Dermis blood vessel endothelial cell (primary cell): ENCODE measurements at regions not wholly inside any gene's neighbourhood (a gene's known extent, or its start where the extent isn't known, plus 50 kb on each side); places are given as distances from the start of the nearest gene placed in this dataset.
"Not testable (repeated sequence)": the region's sequence is repeated elsewhere in the genome, so short reads cannot be mapped to it uniquely, and the experiment has no call there.

Experiments
- DNase-seq: peaks from one replicate; pipeline ENCODE4 v3.0.0; 2010

DNA sequence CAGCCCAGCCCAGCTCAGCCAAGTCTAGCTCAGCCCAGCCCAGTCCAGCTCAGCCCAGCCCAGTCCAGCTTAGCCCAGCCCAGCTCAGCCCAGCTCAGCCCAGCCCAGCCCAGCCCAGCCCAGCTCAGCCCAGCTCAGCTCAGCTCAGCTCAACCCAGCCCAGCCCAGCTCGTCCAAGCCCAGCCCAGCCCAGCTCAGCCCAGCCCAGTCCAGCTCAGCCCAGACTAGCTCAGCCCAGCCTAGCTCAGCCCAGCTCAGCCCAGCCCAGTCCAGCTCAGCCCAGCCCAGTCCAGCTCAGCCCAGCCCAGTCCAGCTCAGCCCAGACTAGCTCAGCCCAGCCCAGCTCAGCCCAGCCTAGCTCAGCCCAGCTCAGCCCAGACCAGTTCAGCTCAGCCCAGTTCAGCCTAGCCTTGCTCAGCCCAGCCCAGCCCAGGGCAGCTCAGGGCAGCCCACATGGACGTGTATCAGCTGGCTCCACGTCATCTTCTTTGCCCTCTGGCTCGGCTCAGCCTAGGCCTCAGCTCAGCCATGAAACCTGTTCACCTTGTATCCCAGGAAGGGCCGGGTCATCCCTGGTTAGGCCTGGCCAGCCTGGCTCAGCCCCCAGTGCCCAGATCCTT lies 185.6 kb downstream of the TMEM121 start:
- DNase-seq = no peak

DNA sequence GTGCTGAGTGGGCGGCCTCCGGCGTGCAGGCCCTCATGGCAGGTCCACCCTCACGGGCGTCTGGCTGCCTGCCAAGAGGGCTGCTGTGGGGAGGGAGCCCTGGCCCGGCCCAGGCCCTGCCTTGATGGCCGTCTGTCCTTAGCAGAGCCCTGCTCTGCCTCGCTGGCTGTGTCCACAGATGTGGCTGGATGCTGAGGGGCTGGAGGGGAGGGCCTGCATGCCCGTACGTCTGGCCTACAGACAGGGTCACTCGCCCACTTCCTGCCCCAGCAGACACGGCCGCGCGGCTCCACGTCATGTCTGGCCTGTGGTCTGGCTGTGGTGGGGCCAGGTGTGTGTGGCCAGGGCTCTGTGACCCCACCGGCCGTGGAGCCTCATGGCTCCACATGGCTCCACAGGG lies 186.3 kb downstream of the TMEM121 start:
- not testable (repeated sequence) for DNase-seq

DNA sequence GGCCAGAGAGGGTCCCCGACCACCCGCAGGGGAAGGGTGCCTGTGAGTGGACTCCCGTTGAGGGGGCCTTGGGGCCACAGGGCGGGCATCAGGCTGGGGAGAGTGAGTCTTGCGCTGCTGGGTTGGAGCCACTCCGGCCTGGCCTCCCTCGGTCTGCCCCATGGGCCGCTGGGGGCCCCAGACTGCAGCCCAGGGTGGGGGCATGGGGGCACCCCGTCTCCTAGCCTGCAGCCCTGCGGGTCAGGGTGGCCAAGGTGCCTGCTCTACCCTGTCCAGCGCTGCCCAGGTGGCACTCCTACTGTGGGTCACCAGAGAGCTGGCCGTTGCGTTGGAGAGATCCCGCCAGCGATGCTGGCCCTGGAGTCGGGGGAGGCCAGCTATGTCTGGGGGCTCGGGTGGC lies 186.8 kb downstream of the TMEM121 start:
- not testable (repeated sequence) for DNase-seq

DNA sequence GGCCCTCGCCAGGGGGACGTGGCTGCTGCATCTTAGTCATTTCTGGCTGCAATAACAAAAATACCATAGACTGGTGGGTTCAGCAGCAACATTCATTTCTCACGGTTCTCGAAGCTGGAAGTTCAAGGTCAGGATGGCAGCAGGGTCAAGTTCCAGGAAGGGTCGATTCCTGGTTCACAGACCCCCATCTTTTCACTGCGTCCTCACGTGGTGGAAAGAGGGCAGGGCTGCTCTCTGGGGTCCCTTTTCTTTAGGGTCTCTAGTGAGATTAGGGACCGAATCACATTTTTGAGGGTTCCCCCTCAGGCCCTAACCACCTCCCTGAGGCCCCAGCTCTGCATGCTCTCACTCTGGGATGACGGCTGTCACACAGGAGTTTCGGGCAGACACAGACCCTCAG lies 187.5 kb downstream of the TMEM121 start:
- not testable (repeated sequence) for DNase-seq

DNA sequence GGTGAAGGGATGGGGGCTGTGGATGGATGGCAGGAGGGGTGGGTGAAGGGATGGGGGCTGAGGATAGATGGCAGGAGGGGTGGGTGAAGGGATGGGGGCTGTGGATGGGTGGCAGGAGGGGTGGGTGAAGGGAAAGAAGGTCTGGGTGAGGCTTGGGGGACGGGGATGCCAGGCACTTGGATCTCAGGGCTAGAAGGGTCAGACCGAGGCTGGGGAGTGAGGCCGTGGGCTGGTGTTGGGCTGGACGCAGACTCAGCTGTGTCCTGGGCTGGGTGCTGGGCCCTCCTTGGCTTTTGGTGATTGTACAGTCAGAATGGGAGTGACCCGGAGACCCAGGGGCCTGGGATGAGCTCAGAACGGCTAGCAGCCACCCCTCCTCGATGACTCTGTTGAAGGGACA lies 192.4 kb downstream of the TMEM121 start:
- DNase-seq = not testable (repeated sequence)

DNA sequence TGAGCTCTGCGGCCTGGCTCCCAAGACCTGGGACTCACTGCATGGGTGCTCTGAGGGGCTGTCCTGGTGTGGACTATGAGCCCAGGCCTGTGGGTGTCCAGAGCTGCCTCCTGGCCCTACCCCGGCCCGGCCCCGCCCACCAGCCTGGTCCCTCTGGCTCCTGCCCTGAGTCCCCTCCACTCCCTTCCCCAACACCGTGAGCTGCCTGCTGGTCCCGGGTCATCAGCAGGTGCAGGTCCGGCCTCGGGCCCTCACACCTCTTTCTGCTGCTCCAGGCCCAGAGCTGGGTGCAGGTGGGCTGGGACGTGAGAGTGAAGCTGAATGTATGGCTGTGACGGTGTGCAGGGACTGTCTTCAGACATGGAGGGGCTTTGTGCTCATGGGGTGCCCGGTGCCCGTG lies 193.7 kb downstream of the TMEM121 start:
- DNase-seq = not testable (repeated sequence)

DNA sequence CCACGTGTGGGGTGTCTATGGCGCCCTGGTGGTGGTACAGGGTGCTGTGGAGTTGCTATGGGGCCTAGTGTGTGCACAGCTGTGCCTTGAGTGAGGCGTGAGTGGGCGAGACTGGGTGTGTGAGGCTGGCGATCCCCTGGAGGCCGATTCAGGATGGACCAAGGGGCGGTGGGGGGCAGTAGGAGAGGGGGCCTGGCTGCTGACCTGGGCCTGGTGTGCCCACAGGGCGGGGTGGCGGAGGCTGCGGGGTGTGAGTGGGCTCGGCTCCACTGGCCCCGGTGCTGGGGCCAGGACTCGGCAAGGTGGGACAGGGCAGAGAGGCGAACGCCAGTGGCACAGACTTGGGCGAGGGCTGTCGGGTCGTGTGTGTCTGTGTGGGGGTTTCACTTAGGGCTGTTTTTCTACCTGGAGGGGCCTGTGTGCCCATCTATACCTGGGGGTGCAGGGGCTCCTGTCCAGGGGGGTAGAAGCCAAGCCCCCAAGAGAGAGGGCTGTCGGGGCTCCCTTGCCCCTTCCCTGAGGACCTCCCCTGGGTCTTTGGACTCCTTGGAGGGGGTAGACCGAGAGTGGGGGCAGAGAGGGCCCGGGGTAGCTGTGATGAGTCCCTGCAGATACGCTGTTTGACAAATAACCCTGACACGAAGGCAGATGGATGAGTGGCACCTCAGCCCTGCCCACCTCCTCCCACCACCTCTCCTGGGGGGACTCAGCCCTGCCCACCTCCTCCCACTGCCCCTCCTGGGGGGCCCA lies 194.6 kb downstream of the TMEM121 start:
- DNase-seq = not testable (repeated sequence)

DNA sequence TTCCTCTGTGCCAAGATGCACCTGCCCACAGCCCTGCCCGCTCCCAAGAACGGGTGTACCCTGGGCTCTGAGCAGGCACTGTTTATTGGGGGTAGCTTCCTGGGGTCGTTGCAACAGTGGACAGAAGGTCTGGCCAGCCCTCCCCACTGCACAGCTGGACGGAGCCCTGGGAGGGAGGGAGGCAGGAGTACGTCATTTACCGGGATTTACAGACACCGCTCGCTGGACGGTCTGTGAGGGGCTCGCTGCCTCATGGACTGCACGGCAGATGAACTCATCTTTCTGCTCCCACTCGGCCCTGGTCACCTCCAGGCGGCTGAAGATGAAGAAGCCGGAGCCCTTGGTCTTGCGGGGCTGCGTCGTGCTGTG lies 195.2 kb downstream of the TMEM121 start:
- DNase-seq = not testable (repeated sequence)

DNA sequence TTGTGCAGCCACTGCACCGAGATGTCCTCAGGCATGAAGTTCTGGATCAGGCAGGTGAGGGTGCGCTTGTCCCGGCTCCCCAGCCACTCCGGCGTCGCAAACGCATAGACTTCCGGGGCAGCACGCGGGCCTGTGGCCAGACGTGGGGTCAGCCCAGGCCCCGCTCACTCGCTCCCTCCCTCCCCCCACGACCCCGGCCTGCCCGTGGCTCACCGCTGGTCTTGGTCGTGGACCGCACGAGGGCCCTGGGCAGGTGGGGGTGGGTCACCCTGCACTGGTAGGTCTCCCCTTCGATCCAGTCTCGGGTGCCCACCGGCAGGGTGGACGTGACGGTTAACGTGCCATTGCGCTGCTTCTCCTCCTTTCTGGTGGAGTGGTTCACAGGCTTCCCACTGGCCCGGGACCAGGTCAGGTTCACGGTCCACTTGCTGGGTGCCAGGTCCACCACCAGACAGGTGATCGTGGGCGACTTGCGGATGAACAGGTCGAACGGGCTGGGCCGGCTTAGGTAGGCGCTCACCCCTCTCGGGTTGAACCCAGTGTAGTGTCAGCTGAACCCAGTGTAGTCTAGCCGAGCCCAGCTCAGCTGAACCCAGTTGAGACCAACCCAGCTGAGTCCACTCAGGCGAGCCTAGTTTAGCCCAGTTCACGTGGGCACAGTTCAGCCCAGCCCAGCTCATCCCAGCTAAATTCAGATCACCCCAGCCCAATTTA lies 195.8 kb downstream of the TMEM121 start:
- DNase-seq = not testable (repeated sequence)

DNA sequence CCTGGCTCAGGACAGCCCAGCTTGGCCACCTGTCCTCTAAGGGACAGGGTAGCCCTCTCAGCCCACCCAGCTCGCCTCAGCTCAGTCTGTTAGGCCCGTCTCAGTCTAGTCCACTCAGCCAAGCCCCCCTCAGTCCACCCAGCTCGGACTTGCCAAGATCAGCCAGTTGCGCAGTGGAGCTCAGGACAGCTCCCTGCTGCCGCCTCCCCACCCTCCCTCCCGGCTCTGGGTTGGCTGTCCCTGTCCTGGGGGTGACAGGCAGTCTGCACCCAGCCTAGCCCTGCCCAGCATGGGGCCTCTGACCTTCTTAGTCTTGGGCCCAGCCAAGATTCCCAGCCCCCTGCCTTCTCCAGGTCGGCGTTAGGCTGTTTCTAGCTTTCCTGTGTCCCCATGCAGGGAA lies 196.9 kb downstream of the TMEM121 start:
- not testable (repeated sequence) for DNase-seq

DNA sequence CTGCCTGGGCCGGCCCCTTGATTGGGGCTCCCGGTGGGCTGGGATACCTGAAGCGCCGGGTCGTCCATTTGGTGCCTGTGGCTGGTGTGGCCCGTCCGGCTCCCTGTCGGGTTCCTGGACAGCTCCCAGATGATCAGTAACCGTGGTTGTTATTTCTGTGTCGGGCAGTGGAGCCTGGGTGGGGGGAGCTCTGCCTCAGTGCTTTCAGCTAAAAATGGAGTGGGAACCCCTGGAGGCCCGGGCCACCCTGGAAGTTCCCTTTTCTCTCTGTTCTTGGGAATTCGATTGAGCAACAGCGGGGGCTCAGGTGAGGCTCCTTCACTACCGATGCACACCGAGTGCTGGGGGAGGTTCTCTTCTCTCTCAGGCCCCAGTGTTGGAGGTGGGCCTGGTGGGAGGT lies 197.4 kb downstream of the TMEM121 start:
- DNase-seq = not testable (repeated sequence)

DNA sequence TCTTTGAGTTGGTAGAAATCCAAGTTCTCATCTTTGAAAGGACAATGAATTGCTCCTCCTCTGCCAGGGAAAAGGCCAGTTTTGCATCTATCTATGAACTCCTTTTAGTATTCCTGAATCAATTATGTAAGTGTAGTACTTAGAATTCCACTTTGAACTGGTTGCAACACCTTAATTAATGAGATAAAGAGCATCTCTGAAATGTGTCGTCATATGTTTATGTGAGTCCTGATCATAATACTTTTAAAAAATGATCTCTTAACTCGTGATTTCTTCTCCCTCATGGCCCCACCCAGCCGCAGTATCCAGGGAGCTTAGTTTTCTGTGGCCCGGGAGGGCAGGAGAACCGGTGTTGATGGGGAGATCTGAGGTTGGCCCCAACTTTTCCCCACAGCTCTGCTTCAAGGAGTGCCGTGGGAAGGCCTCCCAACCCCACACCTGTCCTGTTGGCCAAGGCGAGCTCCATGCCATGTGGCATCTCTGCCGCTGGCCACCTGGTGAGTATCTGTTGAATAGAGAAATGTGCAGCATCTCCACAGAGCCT lies 203.5 kb downstream of the TMEM121 start:
- not testable (repeated sequence) for DNase-seq

DNA sequence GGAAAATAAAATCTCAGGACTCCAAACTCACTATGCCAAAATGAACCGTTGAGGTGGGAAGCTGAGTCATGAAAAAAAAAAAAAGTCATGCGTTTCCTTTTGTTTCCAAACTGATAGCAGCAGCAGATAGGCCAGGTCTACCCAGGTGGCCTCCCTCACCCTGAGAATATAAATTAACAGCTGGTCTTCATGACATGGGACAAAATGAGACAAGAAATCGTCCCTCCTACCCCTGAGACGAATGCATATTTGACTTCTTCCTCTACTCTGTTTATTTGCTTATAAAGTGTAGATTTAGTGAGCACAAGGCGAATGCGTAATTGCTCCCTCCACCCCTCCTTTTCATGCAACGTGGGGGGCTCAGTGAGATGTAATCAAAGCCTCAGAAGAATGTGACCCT lies 204.3 kb downstream of the TMEM121 start:
- DNase-seq = not testable (repeated sequence)

DNA sequence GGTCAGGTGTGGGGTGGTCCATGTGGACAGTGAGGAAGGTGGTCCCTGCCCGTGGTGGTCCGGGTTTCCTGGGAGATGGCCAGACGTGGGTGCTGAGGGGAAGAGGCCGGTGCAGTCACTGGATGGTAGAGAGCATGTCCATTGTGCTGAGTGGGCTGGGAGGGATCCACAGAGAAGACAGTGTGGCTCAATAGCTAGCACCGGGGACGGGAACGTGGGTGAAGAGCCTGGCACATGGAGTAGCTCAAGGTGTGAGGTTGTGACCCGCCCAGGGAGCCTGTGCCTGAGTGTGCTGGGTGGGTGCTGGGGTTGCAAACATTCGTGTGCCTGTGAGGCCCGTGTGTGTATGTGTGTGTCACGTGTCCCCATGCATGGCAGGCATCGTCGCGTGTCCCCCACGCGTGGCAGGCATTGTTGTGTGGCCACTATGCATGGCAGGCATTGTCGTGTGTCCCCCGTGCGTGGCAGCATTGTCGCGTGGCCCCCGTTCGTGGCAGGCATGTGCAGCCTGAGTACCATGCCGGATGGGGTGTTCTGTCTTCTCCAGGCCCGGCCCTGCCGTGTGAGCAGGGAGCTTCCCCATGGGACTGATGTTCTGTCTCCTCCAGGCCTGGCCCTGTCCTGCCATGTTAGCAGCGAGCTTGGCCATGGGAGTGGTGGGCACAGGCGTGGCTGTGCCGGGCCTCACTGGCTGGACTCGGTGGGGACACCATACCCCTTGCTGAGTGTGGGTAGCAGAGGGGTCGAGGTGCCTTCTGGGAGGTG lies 205.0 kb downstream of the TMEM121 start:
- not testable (repeated sequence) for DNase-seq

DNA sequence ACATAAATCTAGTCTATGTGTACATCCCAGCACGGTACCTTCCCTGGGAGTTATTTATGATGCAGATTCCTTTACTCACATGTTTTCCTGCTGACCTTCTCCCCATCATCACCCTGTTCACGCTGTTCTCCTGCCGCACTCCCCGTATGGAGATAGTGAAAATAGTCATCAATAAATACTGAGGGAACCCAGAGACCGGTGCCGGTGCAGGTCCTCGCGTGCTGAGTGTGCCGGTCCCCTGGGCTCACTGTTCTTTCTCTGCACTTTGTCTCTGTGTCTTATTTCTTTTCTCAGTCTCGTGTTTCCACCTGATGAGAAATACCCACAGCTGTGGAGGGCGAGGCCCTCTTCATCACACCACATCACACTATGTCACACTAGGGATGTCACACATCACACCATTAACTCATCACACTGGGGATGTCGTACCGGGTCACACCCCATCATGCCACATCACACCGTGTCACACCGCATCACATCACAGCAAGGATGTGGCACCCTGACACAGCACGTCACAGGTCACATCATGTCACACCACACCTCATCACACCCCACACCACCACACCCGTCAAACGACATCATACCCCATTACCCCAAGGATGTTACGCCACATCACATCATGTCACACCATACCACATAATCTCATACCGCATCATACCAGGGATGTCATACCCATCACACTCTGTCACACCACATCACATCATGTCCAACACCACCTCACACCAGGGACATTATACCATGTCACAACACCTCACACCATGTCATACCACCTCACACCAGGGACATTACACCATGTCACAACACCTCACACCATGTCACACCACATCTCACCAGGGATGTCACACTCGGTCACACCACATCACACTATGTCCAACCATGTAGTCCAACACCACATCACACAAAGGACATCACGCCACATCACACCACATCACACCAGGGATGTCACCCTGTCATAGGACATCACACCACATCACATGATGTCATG lies 207.0 kb downstream of the TMEM121 start:
- DNase-seq = no peak

DNA sequence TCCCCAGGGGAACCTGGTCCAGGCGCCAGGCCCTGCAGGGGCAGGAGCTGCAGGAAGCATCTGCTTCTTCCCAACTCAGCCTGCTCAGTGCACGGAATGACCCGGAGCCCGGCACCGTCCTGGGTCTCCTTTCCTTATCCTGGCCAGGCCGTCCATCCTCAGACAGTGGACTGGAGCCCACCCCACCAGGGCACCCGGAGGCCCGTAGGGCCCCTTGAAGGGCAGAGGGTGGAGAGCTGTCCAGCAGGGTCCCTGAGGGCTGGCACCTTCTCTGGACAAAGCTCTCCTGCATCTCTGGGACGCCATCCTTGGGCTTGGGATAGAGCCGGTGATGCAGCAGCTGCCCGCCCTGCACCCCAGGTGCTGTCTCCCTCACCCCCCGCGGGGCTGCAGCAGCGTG lies 207.9 kb downstream of the TMEM121 start:
- DNase-seq = not testable (repeated sequence)

DNA sequence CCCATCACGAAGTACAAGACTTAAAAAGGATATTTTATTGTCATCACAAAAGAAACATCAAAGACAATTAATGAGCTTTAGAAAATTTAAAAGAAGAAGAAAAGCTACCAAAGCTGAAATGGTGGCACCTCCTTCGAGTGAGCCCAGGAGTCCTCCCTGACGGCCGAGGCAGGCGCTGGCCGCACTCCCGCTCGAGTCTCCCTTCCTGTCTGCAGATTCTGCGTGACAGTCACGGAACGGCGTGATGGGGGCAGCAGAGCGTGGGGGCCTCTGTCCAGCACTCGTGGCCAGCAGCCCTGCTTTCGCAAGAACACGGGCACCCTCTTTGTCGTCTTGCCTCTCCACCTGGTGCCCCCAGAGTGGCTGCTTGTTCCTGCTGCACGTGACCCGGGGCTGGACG lies 209.9 kb downstream of the TMEM121 start:
- DNase-seq = not testable (repeated sequence)

DNA sequence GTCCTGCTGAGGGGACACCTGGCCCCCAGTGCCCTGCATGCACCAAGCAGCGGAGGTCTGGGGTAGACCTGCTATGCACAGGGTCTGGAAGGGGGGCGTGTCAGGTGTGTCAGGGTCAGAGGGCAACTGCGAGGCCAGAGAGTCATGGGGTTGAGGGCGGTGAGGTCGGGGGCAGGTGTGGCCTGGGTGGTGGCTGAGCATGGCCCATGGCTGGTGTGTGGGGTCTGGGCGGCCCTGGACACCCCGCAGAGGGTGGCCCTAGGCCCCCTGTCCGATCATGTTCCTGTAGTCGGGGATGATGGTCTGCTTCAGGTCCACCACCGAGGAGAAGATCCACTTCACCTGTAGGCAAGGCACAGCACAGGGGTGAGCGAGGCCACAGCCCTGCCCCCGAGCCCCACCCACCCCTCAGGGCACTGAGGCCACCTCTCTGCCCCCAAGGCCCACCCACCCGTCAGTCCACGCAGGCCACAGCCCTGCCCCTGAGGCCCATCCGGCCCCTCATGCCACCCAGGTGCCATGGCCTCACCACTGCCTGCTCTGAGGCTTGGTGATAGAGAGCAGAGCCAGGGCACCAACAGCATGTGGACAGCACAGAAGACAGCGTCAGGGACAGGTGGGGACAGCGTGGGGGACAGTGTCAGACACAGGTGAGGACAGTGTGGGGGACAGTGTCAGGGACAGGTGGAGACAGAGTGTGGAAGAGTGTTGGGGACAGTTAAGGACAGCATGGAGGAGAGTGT lies 211.3 kb downstream of the TMEM121 start:
- no peak for DNase-seq

DNA sequence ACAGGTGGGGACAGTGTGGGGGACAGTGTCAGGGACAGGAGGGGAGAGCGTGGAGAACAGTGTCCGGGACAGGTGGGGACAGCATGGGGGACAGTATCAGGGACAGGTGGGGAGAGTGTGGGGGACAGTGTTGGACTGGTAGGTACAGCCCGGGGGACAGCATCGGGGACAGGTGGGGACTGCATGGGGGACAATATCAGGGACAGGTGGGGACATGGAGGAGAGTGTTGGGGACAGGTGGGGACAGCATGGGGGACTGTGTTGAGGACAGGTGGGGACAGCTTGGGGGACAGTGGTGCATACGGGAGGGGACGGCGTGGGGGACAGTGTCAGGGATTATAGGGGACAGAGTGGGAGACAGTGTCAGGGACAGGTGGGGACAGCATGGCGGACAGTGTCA lies 212.3 kb downstream of the TMEM121 start:
- no peak for DNase-seq

DNA sequence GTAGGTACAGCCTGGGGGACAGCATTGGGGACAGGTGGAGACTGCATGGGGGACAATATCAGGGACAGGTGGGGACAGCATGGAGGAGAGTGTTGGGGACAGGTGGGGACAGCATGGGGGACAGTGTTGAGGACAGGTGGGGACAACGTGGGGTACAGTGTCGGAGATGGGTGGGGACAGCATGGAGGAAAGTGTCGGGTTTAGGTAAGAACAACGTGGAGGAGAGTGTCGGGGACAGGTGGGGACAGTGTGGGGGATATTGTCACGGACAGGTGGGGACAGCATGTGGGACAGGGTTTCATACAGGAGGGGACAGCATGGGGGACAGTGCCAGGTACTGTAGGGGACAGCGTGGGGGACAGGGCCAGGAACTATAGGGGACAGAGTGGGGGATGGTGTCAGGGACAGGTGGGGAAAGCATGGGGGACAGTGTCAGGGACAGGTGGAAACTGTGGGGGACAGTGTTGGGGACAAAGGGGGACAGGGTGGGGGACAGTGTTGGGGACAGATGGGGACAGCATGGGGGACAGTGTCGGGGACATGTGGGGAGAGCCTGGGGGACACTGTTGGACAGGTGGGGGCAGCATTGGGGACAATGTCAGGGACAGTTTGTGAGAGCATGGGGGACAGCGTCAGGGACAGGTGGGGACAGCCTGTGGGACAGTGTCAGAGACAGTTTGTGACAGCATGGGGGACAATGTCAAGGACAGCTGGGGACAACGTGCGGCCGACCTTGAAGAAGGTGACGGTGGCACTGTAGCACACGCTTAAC lies 213.1 kb downstream of the TMEM121 start:
- DNase-seq = no peak
